GM23248 (cell line): ENCODE measurements at regions not wholly inside any gene's neighbourhood (a gene's known extent, or its start where the extent isn't known, plus 50 kb on each side); places are given as distances from the start of the nearest gene placed in this dataset.

Source experiments
- DNase-seq: peaks from one replicate; pipeline ENCODE4 v3.0.0-alpha.2; 2015
- H2AFZ ChIP-seq: fragments of 200-600 bp; sonication (generic); 2 replicates; pipeline ENCODE4 v1.6.1; 2016; ENCODE audit warnings: antibody characterized with exemption
- H3F3A ChIP-seq: fragments of 200-600 bp; sonication (generic); 2 replicates; pipeline ENCODE4 v1.6.1; 2016; ENCODE audit warnings: mild to moderate bottlenecking, antibody characterized with exemption, mixed run types; ENCODE audit not compliant: insufficient read depth
- H3K27ac ChIP-seq: fragments of 200-600 bp; sonication (generic); 2 replicates; pipeline ENCODE4 v1.5.1; 2016; ENCODE audit warnings: mild to moderate bottlenecking
- H3K27me3 ChIP-seq: fragments of 200-600 bp; sonication (generic); replicated peaks from 2 replicates; pipeline ENCODE4 v1.6.1; 2016; ENCODE audit warnings: mild to moderate bottlenecking; ENCODE audit not compliant: insufficient read depth
- H3K36me3 ChIP-seq: fragments of 200-600 bp; sonication (generic); 2 replicates; pipeline ENCODE4 v1.6.1; 2016; ENCODE audit warnings: low read depth, mild to moderate bottlenecking
- H3K4me1 ChIP-seq: fragments of 200-600 bp; sonication (generic); 2 replicates; pipeline ENCODE4 v1.6.1; 2016; ENCODE audit warnings: mild to moderate bottlenecking; ENCODE audit not compliant: insufficient read depth
- H3K4me2 ChIP-seq: fragments of 200-600 bp; sonication (generic); one replicate; pipeline ENCODE4 v1.6.1; 2016; ENCODE audit warnings: mild to moderate bottlenecking; ENCODE audit not compliant: unreplicated experiment
- H3K4me3 ChIP-seq: fragments of 200-600 bp; sonication (generic); 2 replicates; pipeline ENCODE4 v1.5.1; 2016; ENCODE audit warnings: mild to moderate bottlenecking
- H3K79me2 ChIP-seq: fragments of 200-600 bp; sonication (generic); 2 replicates; pipeline ENCODE4 v1.6.1; 2016; ENCODE audit warnings: mild to moderate bottlenecking; ENCODE audit not compliant: insufficient read depth
- H3K9ac ChIP-seq: fragments of 200-600 bp; sonication (generic); 2 replicates; pipeline ENCODE4 v1.6.1; 2016; ENCODE audit warnings: mild to moderate bottlenecking
- H3K9me2 ChIP-seq: fragments of 200-600 bp; sonication (generic); 2 replicates; pipeline ENCODE4 v1.6.1; 2016; ENCODE audit warnings: mixed run types, mild to moderate bottlenecking, moderate library complexity; ENCODE audit not compliant: insufficient read depth
- H3K9me3 ChIP-seq: fragments of 200-600 bp; sonication (generic); one replicate; pipeline ENCODE4 v1.6.1; 2017; ENCODE audit warnings: low read depth
- H4K20me1 ChIP-seq: fragments of 200-600 bp; sonication (generic); 2 replicates; pipeline ENCODE4 v1.6.0; 2016; ENCODE audit not compliant: insufficient read depth
- EZH2 ChIP-seq: fragments of 200-600 bp; sonication (generic); IDR thresholded peaks from 2 replicates; pipeline ENCODE4 v1.6.1; 2018; ENCODE audit warnings: antibody characterized with exemption, mild to moderate bottlenecking; ENCODE audit not compliant: insufficient read depth, poor library complexity, severe bottlenecking
- EZH2phosphoT487 ChIP-seq: fragments of 200-600 bp; sonication (generic); IDR thresholded peaks from 2 replicates; pipeline ENCODE4 v1.6.1; 2018; ENCODE audit warnings: antibody characterized with exemption, moderate library complexity, mild to moderate bottlenecking, low read depth; ENCODE audit not compliant: insufficient read depth
- WGBS, 2 experiments: methylation state at CpG; one replicate each; pipeline ENCODE4 v1.1.6; 2015 to 2017; ENCODE audit warnings: low lambda C conversion rate in 2 of 2, low coverage in 1 of 2; ENCODE audit errors: missing lambda C conversion rate in 2 of 2; 5-methylcytosine and 5-hydroxymethylcytosine counted together
- in situ Hi-C: fragments of 300-500 bp; cut with MboI; formaldehyde crosslinking; loops from 2 replicates; pipeline ENCODE4 v1.15.0; 2020

DNA sequence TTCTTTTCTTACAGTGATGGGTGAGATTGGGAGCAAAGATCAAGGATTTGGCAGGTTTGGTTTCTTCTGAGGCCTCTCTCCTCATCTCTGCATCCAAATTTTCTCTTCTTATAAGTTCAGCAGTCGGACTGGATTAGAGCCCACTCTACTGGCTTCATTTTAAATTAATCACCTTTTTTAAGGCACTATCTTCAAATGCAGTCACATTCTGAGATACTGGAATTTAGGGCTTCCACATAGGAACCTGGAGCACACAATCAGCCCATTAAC, 56.5 kb upstream of the PLSCR4 start:
- H3K9me3 ChIP-seq, result no peaks in the 10 kb centered on the region
- H3K9ac ChIP-seq, result no peak overlapping the region
- H3K27me3 ChIP-seq, result no peaks in the 10 kb centered on the region
- 59 to 74% methylated on average over 1 of the region's 1 CpG for WGBS, 2 experiments
- peaks cover 22% of the 10 kb centered on the region for H3F3A ChIP-seq
- no peaks in the 10 kb centered on the region for H4K20me1 ChIP-seq
- H3K9me2 ChIP-seq, result no peaks in the 10 kb centered on the region
- peak overlapping the region; percentile 74 for H3K27ac ChIP-seq
- H3K79me2 ChIP-seq, result no peaks in the 10 kb centered on the region
- TF ChIP-seq EZH2 (no peak), EZH2phosphoT487 (no peak)
- no peak overlapping the region for H3K4me3 ChIP-seq
- H2AFZ ChIP-seq, result peak overlapping the region; percentile 39; the same call in 1 of the 2 replicates
- peak overlapping the region; percentile 69 for H3K4me2 ChIP-seq
- no peak for DNase-seq
- peaks cover 30% of the 10 kb centered on the region for H3K4me1 ChIP-seq
- no peaks in the 10 kb centered on the region for H3K36me3 ChIP-seq
- in situ Hi-C loops, result no loop called here

DNA sequence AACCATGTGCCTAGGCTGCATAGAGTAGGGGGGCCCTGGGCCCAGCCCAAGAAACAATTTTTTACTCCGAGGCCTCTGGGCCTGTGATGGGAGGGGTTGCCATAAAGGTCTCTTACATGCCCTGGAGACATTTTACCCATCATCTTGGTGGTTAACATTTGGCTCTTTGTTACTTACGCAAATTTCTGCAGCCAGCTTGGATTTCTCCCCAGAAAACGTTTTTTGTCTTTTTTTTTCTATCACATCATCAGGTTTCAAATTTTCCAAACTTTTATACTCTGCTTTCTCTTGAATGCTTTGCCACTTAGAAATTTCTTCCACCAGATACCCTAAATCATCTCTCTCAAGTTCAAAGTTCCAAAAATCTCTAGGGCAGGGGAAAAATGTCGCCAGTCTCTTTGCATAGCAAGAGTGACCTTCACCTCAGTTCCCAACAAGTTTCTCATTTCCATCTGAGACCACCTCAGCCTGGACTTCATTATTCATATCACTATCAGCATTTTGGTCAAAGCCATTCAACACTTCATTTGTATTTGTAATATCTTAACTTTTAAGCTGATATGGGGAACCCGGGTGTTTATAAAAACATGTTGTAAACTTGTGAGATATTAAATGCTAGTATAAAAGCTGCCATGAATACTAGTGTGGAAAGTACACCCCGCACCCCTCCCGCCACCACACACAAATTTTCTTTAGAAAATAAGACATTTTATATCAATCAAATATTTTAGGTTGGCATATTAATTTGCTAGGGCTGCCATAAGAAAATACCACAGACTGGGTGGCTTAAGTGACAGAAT, 56.0 kb upstream of the PLSCR4 start:
- no peak overlapping the region for H3K9ac ChIP-seq
- H2AFZ ChIP-seq, result peak overlapping the region; percentile 39; the same call in 1 of the 2 replicates
- peak overlapping the region; percentile 69 for H3K4me2 ChIP-seq
- no peak overlapping the region for H3K4me3 ChIP-seq
- H3K9me2 ChIP-seq, result no peaks in the 10 kb centered on the region
- in situ Hi-C loops, result no loop called here
- no peaks in the 10 kb centered on the region for H3K27me3 ChIP-seq
- H3K36me3 ChIP-seq, result no peaks in the 10 kb centered on the region
- H4K20me1 ChIP-seq, result no peaks in the 10 kb centered on the region
- H3K9me3 ChIP-seq, result no peaks in the 10 kb centered on the region
- peak overlapping the region; percentile 74 for H3K27ac ChIP-seq
- peaks cover 28% of the 10 kb centered on the region for H3K4me1 ChIP-seq
- WGBS, 2 experiments, result 83 to 85% methylated on average over 7 of the region's 7 CpGs
- H3F3A ChIP-seq, result peaks cover 21% of the 10 kb centered on the region
- H3K79me2 ChIP-seq, result no peaks in the 10 kb centered on the region
- DNase-seq, result no peak
- no peak for TF ChIP-seq EZH2
- no peak for TF ChIP-seq EZH2phosphoT487

- Histone ChIP-seq H3K9me2 (no peaks in the 10 kb centered on the region), H3K27ac (no peak overlapping the region), H3K27me3 (no peaks in the 10 kb centered on the region), H3K4me1 (peaks cover 28% of the 10 kb centered on the region), H4K20me1 (no peaks in the 10 kb centered on the region), H3K9ac (no peak overlapping the region), H3K79me2 (no peaks in the 10 kb centered on the region), H3K36me3 (no peaks in the 10 kb centered on the region), H3K4me2 (no peak overlapping the region), H3F3A (peaks cover 21% of the 10 kb centered on the region), H2AFZ (no peak overlapping the region), H3K4me3 (no peak overlapping the region), H3K9me3 (no peaks in the 10 kb centered on the region)
- WGBS, 2 experiments, result 87 to 92% methylated on average over 1 of the region's 1 CpG
- in situ Hi-C loops, result no loop called here
- TF ChIP-seq EZH2 (no peak), EZH2phosphoT487 (no peak)
- no peak for DNase-seq
Observed at GRCh38 chr3:146305808-146306423, 55.0 kb upstream of the PLSCR4 start.

DNA sequence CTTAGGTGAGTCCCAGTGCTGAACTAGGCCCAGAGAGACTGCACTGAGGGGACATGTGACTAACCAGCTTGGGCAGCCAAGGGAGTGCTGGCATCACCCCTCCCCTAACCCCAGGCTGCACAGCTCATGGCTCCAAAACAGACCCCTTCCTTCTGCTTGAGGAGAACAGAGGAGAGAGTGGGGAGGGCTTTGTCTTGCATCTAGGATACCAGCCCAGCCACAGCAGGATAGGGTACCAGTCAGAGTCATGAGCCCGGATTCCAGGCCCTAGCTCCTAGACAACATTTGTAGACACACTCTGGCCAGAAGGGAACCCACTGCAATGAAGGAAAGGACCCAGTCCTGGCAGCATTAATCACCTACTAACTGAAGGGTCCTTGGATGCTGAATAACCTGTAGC, 49.9 kb upstream of the PLSCR4 start:
- no peaks in the 10 kb centered on the region for H4K20me1 ChIP-seq
- no peaks in the 10 kb centered on the region for H3F3A ChIP-seq
- no peaks in the 10 kb centered on the region for H3K27me3 ChIP-seq
- 91 to 100% methylated on average over 1 of the region's 1 CpG for WGBS, 2 experiments
- H3K4me3 ChIP-seq, result no peak overlapping the region
- H3K9ac ChIP-seq, result no peak overlapping the region
- H3K4me1 ChIP-seq, result no peaks in the 10 kb centered on the region
- no peak for DNase-seq
- no peaks in the 10 kb centered on the region; the same call in 1 of the 2 replicates for H3K9me2 ChIP-seq
- H3K36me3 ChIP-seq, result no peaks in the 10 kb centered on the region
- H3K27ac ChIP-seq, result no peak overlapping the region
- H3K9me3 ChIP-seq, result no peaks in the 10 kb centered on the region
- H2AFZ ChIP-seq, result no peak overlapping the region
- H3K4me2 ChIP-seq, result no peak overlapping the region
- TF ChIP-seq EZH2phosphoT487 (no peak), EZH2 (no peak)
- in situ Hi-C loops, result no loop called here
- H3K79me2 ChIP-seq, result no peaks in the 10 kb centered on the region
